Colonic mucosa (tissue), 4 donors: ENCODE measurements at regions not wholly inside any gene's neighbourhood (a gene's known extent, or its start where the extent isn't known, plus 50 kb on each side); places are given as distances from the start of the nearest gene placed in this dataset.

Experiments used
- DNase-seq: peaks from one replicate; pipeline ENCODE4 v3.0.0-alpha.2; 2020
- H3K27ac ChIP-seq: fragments of 200-600 bp; one replicate; pipeline ENCODE4 v1.8.0; 2021
- H3K27me3 ChIP-seq: fragments of 200-600 bp; one replicate; pipeline ENCODE4 v1.8.0; 2021
- H3K36me3 ChIP-seq: fragments of 200-600 bp; one replicate; pipeline ENCODE4 v1.8.0; 2021
- H3K4me1 ChIP-seq: fragments of 200-600 bp; one replicate; pipeline ENCODE4 v1.8.0; 2021; ENCODE audit warnings: mild to moderate bottlenecking
- H3K4me3 ChIP-seq: fragments of 200-600 bp; one replicate; pipeline ENCODE4 v1.8.0; 2021
- H3K9ac ChIP-seq, 2 donors: one replicate each; pipeline ENCODE4 v1.7.0; 2013; ENCODE audit warnings: control low read depth in 2 of 2, low read depth in 2 of 2, low read length in 2 of 2
- H3K9me3 ChIP-seq: fragments of 200-600 bp; one replicate; pipeline ENCODE4 v1.8.0; 2021
- intact Hi-C: fragments of 100-400 bp; cut with DNase I; formaldehyde crosslinking; loops from one replicate; pipeline ENCODE4 v1.14.1; 2022
- TF ChIP-seq, protein P1 (sequence below): fragments of 200-600 bp; IDR thresholded peaks from one replicate; pipeline ENCODE4 v1.8.0; 2022; ENCODE audit warnings: antibody characterized with exemption, mild to moderate bottlenecking
- donor health status: healthy.
- donor health status: DM: no; HTN: no; CAD: no.
- donor health status: DM: no; HTN: no; CAD: no.

GRCh38 chr16:51405361-51405760 lies 254.3 kb upstream of the SALL1 start:
- no peak overlapping the region for H3K9ac ChIP-seq
- no peaks in the 10 kb centered on the region for H3K9me3 ChIP-seq

DNA sequence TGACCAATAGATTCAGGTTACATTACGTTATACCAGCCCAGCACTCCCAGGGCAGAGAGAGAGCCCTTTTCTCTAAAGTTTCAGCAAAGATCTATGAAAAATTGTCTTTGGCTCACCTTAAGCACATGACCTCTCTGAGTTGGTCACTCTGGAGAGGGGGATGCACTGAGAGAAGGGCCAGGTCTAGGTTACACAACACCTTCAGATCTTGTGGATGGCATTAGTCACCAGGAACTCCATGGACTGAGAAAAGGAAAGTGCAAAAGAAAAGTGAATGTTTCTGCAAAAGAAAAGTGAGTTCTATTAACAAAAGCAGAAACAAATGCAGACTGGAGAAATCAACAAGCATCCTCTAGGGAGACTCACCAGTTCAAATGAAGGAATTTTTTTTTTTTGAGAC lies 253.3 kb upstream of the SALL1 start:
- Histone ChIP-seq H3K4me3 (no peak overlapping the region), H3K9ac (no peak overlapping the region), H3K36me3 (no peaks in the 10 kb centered on the region), H3K27ac (no peak overlapping the region), H3K4me1 (no peaks in the 10 kb centered on the region), H3K9me3 (no peaks in the 10 kb centered on the region), H3K27me3 (no peaks in the 10 kb centered on the region)
- DNase-seq: no peak
- intact Hi-C loops: no loop called here
- TF ChIP-seq, protein P1, sequence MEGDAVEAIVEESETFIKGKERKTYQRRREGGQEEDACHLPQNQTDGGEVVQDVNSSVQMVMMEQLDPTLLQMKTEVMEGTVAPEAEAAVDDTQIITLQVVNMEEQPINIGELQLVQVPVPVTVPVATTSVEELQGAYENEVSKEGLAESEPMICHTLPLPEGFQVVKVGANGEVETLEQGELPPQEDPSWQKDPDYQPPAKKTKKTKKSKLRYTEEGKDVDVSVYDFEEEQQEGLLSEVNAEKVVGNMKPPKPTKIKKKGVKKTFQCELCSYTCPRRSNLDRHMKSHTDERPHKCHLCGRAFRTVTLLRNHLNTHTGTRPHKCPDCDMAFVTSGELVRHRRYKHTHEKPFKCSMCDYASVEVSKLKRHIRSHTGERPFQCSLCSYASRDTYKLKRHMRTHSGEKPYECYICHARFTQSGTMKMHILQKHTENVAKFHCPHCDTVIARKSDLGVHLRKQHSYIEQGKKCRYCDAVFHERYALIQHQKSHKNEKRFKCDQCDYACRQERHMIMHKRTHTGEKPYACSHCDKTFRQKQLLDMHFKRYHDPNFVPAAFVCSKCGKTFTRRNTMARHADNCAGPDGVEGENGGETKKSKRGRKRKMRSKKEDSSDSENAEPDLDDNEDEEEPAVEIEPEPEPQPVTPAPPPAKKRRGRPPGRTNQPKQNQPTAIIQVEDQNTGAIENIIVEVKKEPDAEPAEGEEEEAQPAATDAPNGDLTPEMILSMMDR: no peak

More at GRCh38 chr16:51405361-51405760, 254.3 kb upstream of the SALL1 start:
- H3K36me3 ChIP-seq: no peaks in the 10 kb centered on the region
- H3K4me3 ChIP-seq: no peak overlapping the region
- H3K27me3 ChIP-seq: no peaks in the 10 kb centered on the region
- intact Hi-C loops: no loop called here
- H3K4me1 ChIP-seq: no peaks in the 10 kb centered on the region
- DNase-seq: no peak
- H3K27ac ChIP-seq: no peak overlapping the region
- TF ChIP-seq, protein P1: no peak

GRCh38 chr16:51402785-51403184 lies 251.7 kb upstream of the SALL1 start:
- H3K27ac ChIP-seq: no peak overlapping the region
- no peak overlapping the region for H3K9ac ChIP-seq
- no peaks in the 10 kb centered on the region for H3K4me1 ChIP-seq
- H3K36me3 ChIP-seq: no peaks in the 10 kb centered on the region
- TF ChIP-seq, protein P1: no peak
- H3K9me3 ChIP-seq: no peaks in the 10 kb centered on the region
- no peak for DNase-seq
- intact Hi-C loops: no loop called here
- H3K4me3 ChIP-seq: no peak overlapping the region
- no peaks in the 10 kb centered on the region for H3K27me3 ChIP-seq

GRCh38 chr16:51402298-51402697 lies 251.2 kb upstream of the SALL1 start:
- intact Hi-C loops: no loop called here
- no peak overlapping the region for H3K4me3 ChIP-seq
- DNase-seq: no peak
- no peaks in the 10 kb centered on the region for H3K27me3 ChIP-seq
- H3K9me3 ChIP-seq: no peaks in the 10 kb centered on the region
- no peaks in the 10 kb centered on the region for H3K4me1 ChIP-seq
- TF ChIP-seq, protein P1: no peak
- H3K36me3 ChIP-seq: no peaks in the 10 kb centered on the region
- H3K9ac ChIP-seq: no peak overlapping the region
- no peak overlapping the region for H3K27ac ChIP-seq

- no peak overlapping the region for H3K27ac ChIP-seq
- TF ChIP-seq, protein P1: no peak
- no peaks in the 10 kb centered on the region for H3K36me3 ChIP-seq
- H3K9ac ChIP-seq: no peak overlapping the region
- no peak overlapping the region for H3K4me3 ChIP-seq
- H3K4me1 ChIP-seq: no peaks in the 10 kb centered on the region
- H3K27me3 ChIP-seq: no peaks in the 10 kb centered on the region
- H3K9me3 ChIP-seq: no peaks in the 10 kb centered on the region
- intact Hi-C loops: no loop called here
- DNase-seq: no peak
Observed at GRCh38 chr16:51401673-51402072, 250.6 kb upstream of the SALL1 start.
